T-cell (primary cell): ENCODE measurements at regions not wholly inside any gene's neighbourhood (a gene's known extent, or its start where the extent isn't known, plus 50 kb on each side); places are given as distances from the start of the nearest gene placed in this dataset.

Experiments used
- ATAC-seq, 4 experiments: fragments of 200-7000 bp in 3 of 4; fragments of 150-1000 bp in 1 of 4; cut with Tn5 transposase; replicated peaks in 1 of 4; 1 replicate in 3 of 4; 2 replicates in 1 of 4; pipeline ENCODE4 v1.10.0; 2021; ENCODE audit warnings: moderate library complexity in 3 of 4, mild to moderate bottlenecking in 2 of 4, moderate number of reproducible peaks in 1 of 4
- CTCF ChIA-PET, 2 donors: fragments of 300-600 bp; sonication (Branson Sonifier 250); formaldehyde crosslinking; loops; one replicate each; lab custom pipeline; 2022; ENCODE audit warnings: antibody characterized with exemption in 2 of 2; lab: Charles Lee
- POLR2A ChIA-PET, 2 donors: fragments of 300-600 bp; sonication (Branson Sonifier 250); formaldehyde crosslinking; loops; one replicate each; lab custom pipeline; 2022; ENCODE audit warnings: antibody characterized with exemption in 2 of 2; lab: Charles Lee
- DNase-seq, 35 experiments: peaks; one replicate each; pipeline versions ENCODE4 v3.0.0 to v3.0.0-alpha.2; 2013 to 2023
- H3K27ac ChIP-seq: one replicate; pipeline ENCODE4 v1.5.1; 2013; ENCODE audit warnings: low read length
- H3K27me3 ChIP-seq, 2 experiments: replicated peaks in 1 of 2; 1 replicate in 1 of 2; 2 replicates in 1 of 2; pipeline versions ENCODE4 v1.6.1 to v1.7.0; 2013; ENCODE audit warnings: low read length in 1 of 2, mixed read lengths in 1 of 2; ENCODE audit not compliant: control insufficient read depth in 2 of 2, insufficient read depth in 2 of 2; ENCODE audit errors: extremely low read depth in 1 of 2
- H3K36me3 ChIP-seq, 2 donors: 1 replicate in 1 of 2; 2 replicates in 1 of 2; pipeline versions ENCODE4 v1.6.1 to v1.7.0; 2013; ENCODE audit warnings: low read length in 1 of 2; ENCODE audit not compliant: control insufficient read depth in 2 of 2, insufficient read depth in 1 of 2; ENCODE audit errors: extremely low read depth in 1 of 2
- H3K4me1 ChIP-seq, 2 experiments: 1 replicate in 1 of 2; 2 replicates in 1 of 2; pipeline versions ENCODE4 v1.6.1 to v1.7.0; 2013; ENCODE audit warnings: low read length in 2 of 2, mixed read lengths in 1 of 2; ENCODE audit not compliant: insufficient read depth in 2 of 2, control insufficient read depth in 1 of 2; ENCODE audit errors: extremely low read depth in 1 of 2
- H3K4me3 ChIP-seq, 2 donors: 1 replicate in 1 of 2; 2 replicates in 1 of 2; pipeline versions ENCODE4 v1.5.1 to v1.7.0; 2013; ENCODE audit warnings: mild to moderate bottlenecking in 2 of 2, low read length in 1 of 2, moderate library complexity in 1 of 2; ENCODE audit not compliant: control insufficient read depth in 1 of 2; ENCODE audit errors: extremely low read depth in 1 of 2
- H3K9me3 ChIP-seq: 2 replicates; pipeline ENCODE4 v1.7.0; 2013
- H3K27ac Mint-ChIP-seq, 2 donors: one replicate each; pipeline ENCODE4 v1.8.0; 2020 to 2021; ENCODE audit warnings: mild to moderate bottlenecking in 2 of 2, mixed read lengths in 2 of 2
- H3K27me3 Mint-ChIP-seq, 2 donors: one replicate each; pipeline ENCODE4 v1.8.0; 2021 to 2022; ENCODE audit warnings: mixed read lengths in 2 of 2
- H3K36me3 Mint-ChIP-seq: one replicate; pipeline ENCODE4 v1.8.0; 2021; ENCODE audit warnings: mixed read lengths
- H3K4me1 Mint-ChIP-seq, 3 donors: one replicate each; pipeline ENCODE4 v1.8.0; 2020 to 2022; ENCODE audit warnings: mixed read lengths in 3 of 3, mild to moderate bottlenecking in 1 of 3
- H3K4me3 Mint-ChIP-seq, 3 donors: one replicate each; pipeline ENCODE4 v1.8.0; 2020 to 2022; ENCODE audit warnings: mild to moderate bottlenecking in 3 of 3, mixed read lengths in 3 of 3, moderate library complexity in 3 of 3
- H3K9me3 Mint-ChIP-seq, 3 donors: one replicate each; pipeline ENCODE4 v1.8.0; 2020 to 2022; ENCODE audit warnings: mixed read lengths in 3 of 3
- WGBS: methylation state at CpG from one replicate; pipeline ENCODE4 v1.1.5; 2013; ENCODE audit warnings: missing lambda C conversion rate; ENCODE audit not compliant: insufficient coverage; 5-methylcytosine and 5-hydroxymethylcytosine counted together

GRCh38 chr3:31142139-31142538 lies 247.7 kb upstream of the GADL1 start:
- ATAC-seq (no peak), DNase-seq (no peak)
- H3K36me3 ChIP-seq: no peaks in the 10 kb centered on the region
- H3K36me3 Mint-ChIP-seq: no peaks in the 10 kb centered on the region
- no peak overlapping the region for H3K4me3 ChIP-seq
- H3K27me3 ChIP-seq: no peaks in the 10 kb centered on the region
- no peaks in the 10 kb centered on the region for H3K9me3 ChIP-seq
- H3K4me1 Mint-ChIP-seq: no peaks in the 10 kb centered on the region
- no peak overlapping the region for H3K27ac Mint-ChIP-seq
- peaks cover 0 to 5% (median 0%) of the 10 kb centered on the region in 3 donors for H3K9me3 Mint-ChIP-seq
- H3K27me3 Mint-ChIP-seq: no peaks in the 10 kb centered on the region
- no peak overlapping the region for H3K4me3 Mint-ChIP-seq
- CTCF ChIA-PET: no interaction called here
- POLR2A ChIA-PET: no interaction called here
- H3K27ac ChIP-seq: no peak overlapping the region
- no peaks in the 10 kb centered on the region for H3K4me1 ChIP-seq

GRCh38 chr3:31142543-31142942 lies 248.1 kb upstream of the GADL1 start:
- no peaks in the 10 kb centered on the region for H3K36me3 Mint-ChIP-seq
- H3K27ac Mint-ChIP-seq: no peak overlapping the region
- POLR2A ChIA-PET: no interaction called here
- 75% methylated on average over 1 of the region's 3 CpGs for WGBS
- H3K9me3 Mint-ChIP-seq: peaks cover 0 to 5% (median 0%) of the 10 kb centered on the region in 3 donors
- CTCF ChIA-PET: no interaction called here
- DNase-seq (no peak), ATAC-seq (no peak)
- no peaks in the 10 kb centered on the region for H3K27me3 Mint-ChIP-seq
- H3K4me3 ChIP-seq: no peak overlapping the region
- H3K36me3 ChIP-seq: no peaks in the 10 kb centered on the region
- H3K4me3 Mint-ChIP-seq: no peak overlapping the region
- no peaks in the 10 kb centered on the region for H3K27me3 ChIP-seq
- H3K4me1 ChIP-seq: no peaks in the 10 kb centered on the region
- no peaks in the 10 kb centered on the region for H3K9me3 ChIP-seq
- no peak overlapping the region for H3K27ac ChIP-seq
- no peaks in the 10 kb centered on the region for H3K4me1 Mint-ChIP-seq

GRCh38 chr3:31145062-31145461 lies 250.6 kb upstream of the GADL1 start:
- peaks cover 3 to 16% (median 7%) of the 10 kb centered on the region in 3 donors for H3K9me3 Mint-ChIP-seq
- POLR2A ChIA-PET: no interaction called here
- no peak overlapping the region for H3K4me3 Mint-ChIP-seq
- Histone ChIP-seq H3K4me1 (no peaks in the 10 kb centered on the region), H3K9me3 (peaks cover 2% of the 10 kb centered on the region), H3K27ac (no peak overlapping the region), H3K36me3 (no peaks in the 10 kb centered on the region), H3K4me3 (no peak overlapping the region), H3K27me3 (no peaks in the 10 kb centered on the region)
- no peak overlapping the region for H3K27ac Mint-ChIP-seq
- DNase-seq (no peak), ATAC-seq (no peak)
- CTCF ChIA-PET: no interaction called here
- peaks cover 8% of the 10 kb centered on the region for H3K36me3 Mint-ChIP-seq
- no CpG with 5 or more reads among the region's 1 CpG for WGBS
- H3K4me1 Mint-ChIP-seq: no peaks in the 10 kb centered on the region
- no peaks in the 10 kb centered on the region for H3K27me3 Mint-ChIP-seq

GRCh38 chr3:31147550-31147949 lies 253.1 kb upstream of the GADL1 start:
- Histone ChIP-seq H3K27me3 (no peaks in the 10 kb centered on the region), H3K9me3 (peaks cover 3% of the 10 kb centered on the region), H3K27ac (no peak overlapping the region), H3K4me1 (no peaks in the 10 kb centered on the region), H3K4me3 (no peak overlapping the region), H3K36me3 (no peaks in the 10 kb centered on the region)
- no peak overlapping the region for H3K27ac Mint-ChIP-seq
- no peaks in the 10 kb centered on the region for H3K4me1 Mint-ChIP-seq
- no peaks in the 10 kb centered on the region for H3K27me3 Mint-ChIP-seq
- H3K36me3 Mint-ChIP-seq: peaks cover 10% of the 10 kb centered on the region
- CTCF ChIA-PET: no interaction called here
- POLR2A ChIA-PET: no interaction called here
- no peak for ATAC-seq
- 100% methylated on average over 1 of the region's 2 CpGs for WGBS
- H3K9me3 Mint-ChIP-seq: peaks cover 5 to 24% (median 13%) of the 10 kb centered on the region in 3 donors
- no peak overlapping the region for H3K4me3 Mint-ChIP-seq
- DNase-seq: no peak

GRCh38 chr3:31157047-31157694 lies 262.7 kb upstream of the GADL1 start:
- Mint-ChIP-seq H3K36me3 (no peaks in the 10 kb centered on the region), H3K4me3 (peak overlapping the region; percentile 15 to 66 (median 36)), H3K27ac (peak overlapping the region; percentile 40 to 42), H3K4me1 (peaks cover 7 to 10% (median 10%) of the 10 kb centered on the region in 3 donors), H3K9me3 (no peaks in the 10 kb centered on the region), H3K27me3 (no peaks in the 10 kb centered on the region)
- Histone ChIP-seq H3K9me3 (no peaks in the 10 kb centered on the region), H3K4me3 (no peak overlapping the region), H3K27ac (no peak overlapping the region), H3K4me1 (no peaks in the 10 kb centered on the region), H3K36me3 (no peaks in the 10 kb centered on the region), H3K27me3 (no peaks in the 10 kb centered on the region)
- ChIA-PET POLR2A (no interaction called here), CTCF (interaction anchor here in 1 of 2 donors (0.6 kb wide), 1 partner anchor 348 kb away, joined by 4 read pairs; no protein-coding TSS in a partner anchor)
- WGBS: 100% methylated on average over 2 of the region's 8 CpGs
- ATAC-seq (no peak), DNase-seq (peak in 1 of 35 experiments; percentile 6)

- ChIA-PET POLR2A (interaction anchor here in 1 of 2 donors (0.6 kb wide), 1 partner anchor 374 kb away, joined by 3 read pairs; the partner anchor contains the start of gene STT3B), CTCF (interaction anchor here (0.6 kb wide), 2 partner anchors 111 to 347 kb away, joined by 3 to 4 read pairs; no protein-coding TSS in a partner anchor)
- Histone ChIP-seq H3K27me3 (no peaks in the 10 kb centered on the region), H3K9me3 (no peaks in the 10 kb centered on the region), H3K36me3 (no peaks in the 10 kb centered on the region), H3K27ac (no peak overlapping the region), H3K4me3 (no peak overlapping the region), H3K4me1 (no peaks in the 10 kb centered on the region)
- Mint-ChIP-seq H3K27me3 (no peaks in the 10 kb centered on the region), H3K4me3 (no peak overlapping the region), H3K9me3 (no peaks in the 10 kb centered on the region), H3K36me3 (no peaks in the 10 kb centered on the region), H3K27ac (no peak overlapping the region), H3K4me1 (peaks cover 7 to 10% (median 10%) of the 10 kb centered on the region in 3 donors)
- DNase-seq (no peak), ATAC-seq (no peak)
- WGBS: 88% methylated on average over 1 of the region's 3 CpGs
These were observed 263.6 kb upstream of the GADL1 start for GRCh38 chr3:31157893-31158620.
